HFFc6 (cell line): ENCODE measurements at regions not wholly inside any gene's neighbourhood (a gene's known extent, or its start where the extent isn't known, plus 50 kb on each side); places are given as distances from the start of the nearest gene placed in this dataset.
A peak's percentile ranks its signal among the peaks of the same experiment; 100 is the strongest.

Experiments
- DNase-seq: peaks from one replicate; pipeline ENCODE4 v3.0.0-alpha.2; 2018
- H3K27ac Mint-ChIP-seq: 2 replicates; pipeline ENCODE4 v1.8.0; 2020; ENCODE audit warnings: mild to moderate bottlenecking, mixed read lengths
- H3K27me3 Mint-ChIP-seq: 2 replicates; pipeline ENCODE4 v1.8.0; 2021; ENCODE audit warnings: mild to moderate bottlenecking, moderate library complexity, mixed read lengths; ENCODE audit not compliant: insufficient read depth
- H3K36me3 Mint-ChIP-seq: 2 replicates; pipeline ENCODE4 v1.8.0; 2021; ENCODE audit warnings: low read depth, mixed read lengths
- H3K4me1 Mint-ChIP-seq: 2 replicates; pipeline ENCODE4 v1.8.0; 2020; ENCODE audit warnings: low read depth, mixed read lengths
- H3K4me3 Mint-ChIP-seq: 2 replicates; pipeline ENCODE4 v1.8.0; 2020; ENCODE audit warnings: mild to moderate bottlenecking, moderate library complexity, mixed read lengths
- H3K9me3 Mint-ChIP-seq: 2 replicates; pipeline ENCODE4 v1.8.0; 2020; ENCODE audit warnings: mild to moderate bottlenecking, mixed read lengths
- TF ChIP-seq, protein P1 (sequence below): fragments of 200-600 bp; sonication (generic); IDR thresholded peaks from 2 replicates; pipeline ENCODE4 v1.5.0; 2021; ENCODE audit warnings: antibody characterized with exemption, mild to moderate bottlenecking

DNA sequence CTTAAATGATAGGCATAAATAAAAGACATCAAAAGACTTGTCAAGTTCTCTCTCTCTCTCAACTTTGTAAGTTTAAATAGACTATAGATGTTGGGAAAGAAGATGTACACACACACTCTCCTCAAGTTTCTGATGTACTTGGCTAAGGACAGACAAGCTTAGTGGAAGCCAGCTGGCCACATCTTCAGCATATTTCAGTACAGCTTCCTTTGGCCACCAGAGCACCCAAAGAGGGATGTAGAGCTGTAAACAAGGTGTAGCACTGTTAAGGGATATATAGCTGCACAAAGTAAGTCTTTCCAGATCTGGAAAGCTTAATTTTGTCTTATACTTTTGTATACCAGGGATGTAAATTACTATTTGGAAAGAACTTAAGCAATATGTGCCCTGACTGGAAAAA is 64.3 kb upstream of the MSTN start:
- Mint-ChIP-seq H3K4me3 (no peak overlapping the region), H3K27me3 (peaks cover 4% of the 10 kb centered on the region), H3K36me3 (no peaks in the 10 kb centered on the region), H3K27ac (no peak overlapping the region), H3K4me1 (no peaks in the 10 kb centered on the region), H3K9me3 (no peaks in the 10 kb centered on the region)
- TF ChIP-seq, protein P1, sequence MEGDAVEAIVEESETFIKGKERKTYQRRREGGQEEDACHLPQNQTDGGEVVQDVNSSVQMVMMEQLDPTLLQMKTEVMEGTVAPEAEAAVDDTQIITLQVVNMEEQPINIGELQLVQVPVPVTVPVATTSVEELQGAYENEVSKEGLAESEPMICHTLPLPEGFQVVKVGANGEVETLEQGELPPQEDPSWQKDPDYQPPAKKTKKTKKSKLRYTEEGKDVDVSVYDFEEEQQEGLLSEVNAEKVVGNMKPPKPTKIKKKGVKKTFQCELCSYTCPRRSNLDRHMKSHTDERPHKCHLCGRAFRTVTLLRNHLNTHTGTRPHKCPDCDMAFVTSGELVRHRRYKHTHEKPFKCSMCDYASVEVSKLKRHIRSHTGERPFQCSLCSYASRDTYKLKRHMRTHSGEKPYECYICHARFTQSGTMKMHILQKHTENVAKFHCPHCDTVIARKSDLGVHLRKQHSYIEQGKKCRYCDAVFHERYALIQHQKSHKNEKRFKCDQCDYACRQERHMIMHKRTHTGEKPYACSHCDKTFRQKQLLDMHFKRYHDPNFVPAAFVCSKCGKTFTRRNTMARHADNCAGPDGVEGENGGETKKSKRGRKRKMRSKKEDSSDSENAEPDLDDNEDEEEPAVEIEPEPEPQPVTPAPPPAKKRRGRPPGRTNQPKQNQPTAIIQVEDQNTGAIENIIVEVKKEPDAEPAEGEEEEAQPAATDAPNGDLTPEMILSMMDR, result no peak
- DNase-seq, result no peak

DNA sequence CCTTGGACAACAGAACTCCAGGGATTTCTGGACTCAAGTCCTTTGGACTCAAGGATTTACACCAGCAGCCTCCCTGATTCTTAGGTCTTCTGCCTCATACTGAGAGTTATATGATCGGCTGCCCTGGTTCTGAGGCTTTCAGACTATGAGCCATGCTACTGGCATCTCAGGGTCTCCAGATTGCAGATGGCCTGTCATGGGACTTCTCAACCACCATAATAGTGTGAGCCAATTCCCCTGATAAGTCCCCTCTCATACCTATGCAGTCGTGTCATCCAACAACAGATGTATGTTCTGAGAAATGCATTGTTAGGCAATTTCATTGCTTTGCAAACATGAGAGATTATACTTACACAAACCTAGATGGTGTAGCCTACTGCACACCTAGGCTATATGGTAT is 61.4 kb upstream of the MSTN start:
- DNase-seq, result no peak
- Mint-ChIP-seq H3K9me3 (no peaks in the 10 kb centered on the region), H3K4me1 (no peaks in the 10 kb centered on the region), H3K36me3 (no peaks in the 10 kb centered on the region), H3K27ac (no peak overlapping the region), H3K27me3 (peaks cover 4% of the 10 kb centered on the region), H3K4me3 (no peak overlapping the region)
- TF ChIP-seq, protein P1, result no peak

DNA sequence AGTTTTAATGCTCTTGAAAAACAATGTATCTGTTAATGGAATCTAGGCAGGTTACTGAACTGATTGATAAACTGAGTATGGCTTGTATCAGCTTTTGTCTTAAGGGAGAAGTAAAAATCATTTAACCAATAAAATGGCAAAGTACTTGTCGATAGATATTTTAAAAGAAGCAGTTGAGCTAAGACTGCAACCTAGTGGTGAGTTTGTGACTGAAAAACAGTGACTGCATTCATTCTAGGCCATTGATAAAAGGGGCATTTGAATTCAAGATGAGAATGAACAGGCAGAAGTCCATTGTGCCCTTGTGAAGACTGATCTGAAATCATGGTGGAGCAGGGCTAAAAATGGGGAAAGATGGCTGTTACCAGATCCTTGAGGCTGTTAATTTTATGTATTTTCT is 59.4 kb upstream of the MSTN start:
- Mint-ChIP-seq H3K4me1 (no peaks in the 10 kb centered on the region), H3K27ac (no peak overlapping the region), H3K4me3 (no peak overlapping the region), H3K9me3 (no peaks in the 10 kb centered on the region), H3K36me3 (no peaks in the 10 kb centered on the region), H3K27me3 (peaks cover 4% of the 10 kb centered on the region)
- TF ChIP-seq, protein P1, result peak; percentile 74
- DNase-seq, result peak; percentile 11

DNA sequence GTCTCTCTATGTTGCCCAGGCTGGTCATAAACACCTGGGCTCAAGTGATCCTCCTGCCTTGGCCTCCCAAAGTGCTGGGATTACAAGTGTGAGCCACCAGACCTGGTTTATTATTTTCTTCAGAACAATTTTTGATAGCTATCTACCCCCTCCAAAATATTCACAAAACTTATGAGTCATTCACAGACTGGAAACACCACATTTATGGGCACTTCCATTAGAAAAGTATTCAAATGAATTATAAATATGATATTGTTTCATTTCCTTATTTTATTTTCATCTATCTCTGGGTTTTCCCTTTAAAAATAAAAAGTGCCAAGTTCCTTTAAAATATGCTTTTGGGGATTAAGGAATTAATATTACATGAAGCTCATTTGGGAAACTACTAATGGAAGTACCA is 58.8 kb upstream of the MSTN start:
- DNase-seq, result no peak
- no peak overlapping the region for H3K4me3 Mint-ChIP-seq
- H3K36me3 Mint-ChIP-seq, result no peaks in the 10 kb centered on the region
- H3K27me3 Mint-ChIP-seq, result peaks cover 1% of the 10 kb centered on the region
- H3K27ac Mint-ChIP-seq, result no peak overlapping the region
- H3K9me3 Mint-ChIP-seq, result no peaks in the 10 kb centered on the region
- TF ChIP-seq, protein P1, result no peak
- H3K4me1 Mint-ChIP-seq, result no peaks in the 10 kb centered on the region

DNA sequence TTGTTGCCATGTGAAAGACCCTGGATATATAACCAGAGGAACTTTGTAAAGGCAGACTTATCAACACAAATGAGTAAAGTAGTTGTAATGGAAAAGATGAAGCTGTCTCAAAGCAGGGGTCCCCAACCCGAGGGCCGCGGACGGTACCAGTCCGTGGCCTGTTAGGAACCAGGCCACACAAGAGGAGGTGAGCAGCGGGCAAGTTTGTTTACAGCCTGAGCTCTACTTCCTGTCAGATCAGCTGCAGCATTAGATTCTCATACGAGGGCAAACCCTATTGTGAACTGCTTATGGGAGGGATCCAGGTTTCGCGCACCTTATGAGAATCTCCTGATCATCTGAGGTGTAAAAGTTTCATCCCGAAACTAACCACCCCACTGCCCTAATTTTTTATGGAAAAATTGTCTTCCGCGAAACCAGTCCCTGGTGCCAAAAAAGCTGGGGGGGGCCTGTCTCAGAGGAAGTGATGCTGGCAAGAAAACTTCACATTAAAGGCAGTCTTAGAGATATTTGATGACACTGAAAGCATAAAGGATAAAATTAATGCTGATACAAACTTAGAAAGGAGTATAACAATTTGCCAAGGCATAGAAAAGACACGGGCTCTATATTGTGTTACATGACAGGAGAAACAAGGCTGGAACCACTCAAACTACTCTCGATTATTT is 57.5 kb upstream of the MSTN start:
- Mint-ChIP-seq H3K9me3 (no peaks in the 10 kb centered on the region), H3K36me3 (no peaks in the 10 kb centered on the region), H3K27me3 (peaks cover 1% of the 10 kb centered on the region), H3K4me1 (no peaks in the 10 kb centered on the region), H3K27ac (no peak overlapping the region), H3K4me3 (no peak overlapping the region)
- no peak for DNase-seq
- TF ChIP-seq, protein P1, result no peak

DNA sequence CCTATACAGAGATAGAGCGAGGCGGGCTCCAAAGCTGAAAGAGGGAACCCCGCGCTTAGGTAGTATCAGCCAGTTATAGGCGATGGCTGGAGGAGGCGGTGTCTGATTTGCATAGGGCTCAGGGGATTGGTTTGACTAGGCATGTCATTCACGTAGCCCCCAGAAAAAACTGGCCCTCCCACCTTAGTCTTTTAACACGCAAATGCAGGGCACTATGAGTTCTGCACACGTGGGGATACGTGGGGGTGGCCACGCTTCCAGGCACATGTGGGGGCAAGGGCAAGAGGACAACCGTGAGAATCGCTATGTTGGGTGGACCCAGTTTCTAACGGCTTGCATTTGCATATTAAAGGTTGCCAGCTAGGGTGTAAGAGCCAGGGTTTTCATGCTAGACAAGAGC is 56.7 kb upstream of the MSTN start:
- H3K27me3 Mint-ChIP-seq, result peaks cover 3% of the 10 kb centered on the region
- DNase-seq, result no peak
- H3K27ac Mint-ChIP-seq, result no peak overlapping the region

More for the DNA sequence above, 56.7 kb upstream of the MSTN start:
- no peaks in the 10 kb centered on the region for H3K9me3 Mint-ChIP-seq
- TF ChIP-seq, protein P1, result no peak
- H3K4me3 Mint-ChIP-seq, result no peak overlapping the region
- no peaks in the 10 kb centered on the region for H3K36me3 Mint-ChIP-seq
- H3K4me1 Mint-ChIP-seq, result no peaks in the 10 kb centered on the region
